Caco-2 (cell line): ENCODE measurements at regions not wholly inside any gene's neighbourhood (a gene's known extent, or its start where the extent isn't known, plus 50 kb on each side); places are given as distances from the start of the nearest gene placed in this dataset.

Experiments
- BruUV-seq: library from RNA; stranded (reverse); fragments of 400-500 nt; replicated peaks from 2 replicates; lab custom pipeline; 2021; lab: Mats Ljungman, UMichigan
- CTCF ChIA-PET: fragments of 300-600 bp; sonication (Branson Sonifier 250); formaldehyde crosslinking; loops from one replicate; lab custom pipeline; 2022; ENCODE audit warnings: antibody characterized with exemption; lab: Charles Lee
- POLR2A ChIA-PET: fragments of 300-600 bp; sonication (Branson Sonifier 250); formaldehyde crosslinking; loops from one replicate; lab custom pipeline; 2022; ENCODE audit warnings: antibody characterized with exemption; lab: Charles Lee
- DNase-seq, 2 experiments: peaks; one replicate each; pipeline versions ENCODE4 v3.0.0 to v3.0.0-alpha.2; 2020 to 2022
- H3K27me3 ChIP-seq: replicated peaks from 2 replicates; pipeline ENCODE4 v1.6.0; 2011; ENCODE audit warnings: low read length; ENCODE audit not compliant: control insufficient read depth, insufficient read depth
- H3K36me3 ChIP-seq: 2 replicates; pipeline ENCODE4 v1.5.1; 2011; ENCODE audit warnings: low read length; ENCODE audit not compliant: control insufficient read depth, insufficient read depth
- H3K4me1 ChIP-seq: fragments of 250-450 bp; sonication (Bioruptor Pico); 2 replicates; pipeline ENCODE4 v1.5.1; 2020; ENCODE audit warnings: mild to moderate bottlenecking
- H3K4me3 ChIP-seq: 2 replicates; pipeline ENCODE4 v1.5.1; 2011; ENCODE audit warnings: low read depth, mild to moderate bottlenecking, control low read depth, low read length
- H3K9me3 ChIP-seq: fragments of 250-450 bp; sonication (Bioruptor Pico); 2 replicates; pipeline ENCODE4 v1.5.1; 2020; ENCODE audit warnings: mild to moderate bottlenecking, moderate library complexity
- H3K27ac Mint-ChIP-seq: one replicate; pipeline ENCODE4 v1.8.0; 2022; ENCODE audit warnings: mixed read lengths; ENCODE audit not compliant: unreplicated experiment
- H3K27me3 Mint-ChIP-seq: one replicate; pipeline ENCODE4 v1.8.0; 2022; ENCODE audit warnings: mixed read lengths; ENCODE audit not compliant: insufficient read depth, unreplicated experiment
- H3K36me3 Mint-ChIP-seq: one replicate; pipeline ENCODE4 v1.8.0; 2022; ENCODE audit warnings: mild to moderate bottlenecking, mixed read lengths; ENCODE audit not compliant: insufficient read depth, unreplicated experiment
- H3K4me1 Mint-ChIP-seq: one replicate; pipeline ENCODE4 v1.8.0; 2022; ENCODE audit warnings: low read depth, mixed read lengths; ENCODE audit not compliant: unreplicated experiment
- H3K4me3 Mint-ChIP-seq: one replicate; pipeline ENCODE4 v1.8.0; 2022; ENCODE audit warnings: mild to moderate bottlenecking, moderate library complexity, mixed read lengths; ENCODE audit not compliant: unreplicated experiment
- H3K9me3 Mint-ChIP-seq: one replicate; pipeline ENCODE4 v1.8.0; 2022; ENCODE audit warnings: mixed read lengths; ENCODE audit not compliant: unreplicated experiment
- intact Hi-C: fragments of 100-400 bp; cut with micrococcal nuclease; formaldehyde crosslinking; loops from one replicate; pipeline ENCODE4 v1.10.0; 2022; ENCODE audit not compliant: unreplicated experiment
- TF ChIP-seq, protein P1 (sequence below), 2 experiments: fragments of 200-600 bp in 1 of 2; IDR thresholded peaks; 1 replicate in 1 of 2; 2 replicates in 1 of 2; pipeline versions ENCODE4 v1.5.1 to v1.8.0; 2011 to 2022; ENCODE audit warnings: antibody characterized with exemption in 1 of 2, control low read depth in 1 of 2, inconsistent platforms in 1 of 2, low read depth in 1 of 2, low read length in 1 of 2, mild to moderate bottlenecking in 1 of 2, moderate library complexity in 1 of 2; ENCODE audit not compliant: insufficient read depth in 1 of 2, severe bottlenecking in 1 of 2, unreplicated experiment in 1 of 2

DNA sequence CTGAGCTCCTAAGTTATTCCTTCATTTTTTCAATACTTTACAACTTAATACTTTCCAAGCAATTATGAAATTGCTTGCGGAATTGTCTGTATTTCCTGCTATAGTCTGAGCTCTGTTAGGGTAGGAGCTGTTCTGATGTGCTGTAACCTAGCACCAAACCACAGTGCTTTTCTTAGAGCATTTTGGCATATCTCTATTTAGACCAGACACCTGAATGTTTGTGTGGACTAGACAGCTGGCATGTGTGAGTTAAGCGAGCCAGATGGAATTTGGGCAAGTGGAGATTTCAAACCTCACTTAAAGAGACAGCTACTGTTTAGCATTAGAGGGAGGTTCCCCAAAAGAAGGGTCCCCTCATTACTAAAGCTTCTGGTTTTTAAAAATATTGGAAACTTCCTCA, 106.1 kb downstream of the RWDD3 start:
- H3K4me1 ChIP-seq: no peaks in the 10 kb centered on the region
- H3K4me3 Mint-ChIP-seq: no peak overlapping the region
- no peak overlapping the region for H3K27ac Mint-ChIP-seq
- TF ChIP-seq, protein P1, sequence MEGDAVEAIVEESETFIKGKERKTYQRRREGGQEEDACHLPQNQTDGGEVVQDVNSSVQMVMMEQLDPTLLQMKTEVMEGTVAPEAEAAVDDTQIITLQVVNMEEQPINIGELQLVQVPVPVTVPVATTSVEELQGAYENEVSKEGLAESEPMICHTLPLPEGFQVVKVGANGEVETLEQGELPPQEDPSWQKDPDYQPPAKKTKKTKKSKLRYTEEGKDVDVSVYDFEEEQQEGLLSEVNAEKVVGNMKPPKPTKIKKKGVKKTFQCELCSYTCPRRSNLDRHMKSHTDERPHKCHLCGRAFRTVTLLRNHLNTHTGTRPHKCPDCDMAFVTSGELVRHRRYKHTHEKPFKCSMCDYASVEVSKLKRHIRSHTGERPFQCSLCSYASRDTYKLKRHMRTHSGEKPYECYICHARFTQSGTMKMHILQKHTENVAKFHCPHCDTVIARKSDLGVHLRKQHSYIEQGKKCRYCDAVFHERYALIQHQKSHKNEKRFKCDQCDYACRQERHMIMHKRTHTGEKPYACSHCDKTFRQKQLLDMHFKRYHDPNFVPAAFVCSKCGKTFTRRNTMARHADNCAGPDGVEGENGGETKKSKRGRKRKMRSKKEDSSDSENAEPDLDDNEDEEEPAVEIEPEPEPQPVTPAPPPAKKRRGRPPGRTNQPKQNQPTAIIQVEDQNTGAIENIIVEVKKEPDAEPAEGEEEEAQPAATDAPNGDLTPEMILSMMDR (IDR thresholded peaks at IDR 0.05; ENCODE audit: insufficient read depth in 1 of 2, low read depth in 1 of 2, low read length in 1 of 2, severe bottlenecking in 1 of 2, unreplicated experiment in 1 of 2): no peak
- peaks cover 7% of the 10 kb centered on the region for H3K27me3 Mint-ChIP-seq
- H3K27me3 ChIP-seq: no peaks in the 10 kb centered on the region
- H3K36me3 Mint-ChIP-seq: no peaks in the 10 kb centered on the region
- ChIA-PET CTCF (no interaction called here), POLR2A (no interaction called here)
- no TSS peak for BruUV-seq
- H3K9me3 Mint-ChIP-seq: no peaks in the 10 kb centered on the region
- no peak overlapping the region for H3K4me3 ChIP-seq
- DNase-seq: no peak
- no peaks in the 10 kb centered on the region for H3K9me3 ChIP-seq
- intact Hi-C loops: no loop called here
- H3K4me1 Mint-ChIP-seq: no peaks in the 10 kb centered on the region
- H3K36me3 ChIP-seq: no peaks in the 10 kb centered on the region

GRCh38 chr1:95352767-95353166, 118.8 kb downstream of the RWDD3 start:
- Histone ChIP-seq H3K27me3 (no peaks in the 10 kb centered on the region), H3K36me3 (no peaks in the 10 kb centered on the region), H3K9me3 (no peaks in the 10 kb centered on the region), H3K4me3 (no peak overlapping the region), H3K4me1 (no peaks in the 10 kb centered on the region)
- no peak overlapping the region for H3K27ac Mint-ChIP-seq
- ChIA-PET CTCF (no interaction called here), POLR2A (no interaction called here)
- BruUV-seq: no TSS peak
- no peaks in the 10 kb centered on the region for H3K4me1 Mint-ChIP-seq
- no peak overlapping the region for H3K4me3 Mint-ChIP-seq
- H3K9me3 Mint-ChIP-seq: no peaks in the 10 kb centered on the region
- H3K36me3 Mint-ChIP-seq: no peaks in the 10 kb centered on the region
- H3K27me3 Mint-ChIP-seq: peaks cover 8% of the 10 kb centered on the region
- no peak for DNase-seq
- TF ChIP-seq, protein P1 (IDR thresholded peaks at IDR 0.05; ENCODE audit: insufficient read depth in 1 of 2, low read depth in 1 of 2, low read length in 1 of 2, severe bottlenecking in 1 of 2, unreplicated experiment in 1 of 2): no peak
- intact Hi-C loops: no loop called here

GRCh38 chr1:95353194-95353593, 119.2 kb downstream of the RWDD3 start:
- TF ChIP-seq, protein P1 (IDR thresholded peaks at IDR 0.05; ENCODE audit: insufficient read depth in 1 of 2, low read depth in 1 of 2, low read length in 1 of 2, severe bottlenecking in 1 of 2, unreplicated experiment in 1 of 2): no peak
- BruUV-seq: no TSS peak
- Histone ChIP-seq H3K36me3 (no peaks in the 10 kb centered on the region), H3K27me3 (no peaks in the 10 kb centered on the region), H3K9me3 (no peaks in the 10 kb centered on the region), H3K4me1 (no peaks in the 10 kb centered on the region), H3K4me3 (no peak overlapping the region)
- Mint-ChIP-seq H3K27ac (no peak overlapping the region), H3K4me1 (no peaks in the 10 kb centered on the region), H3K27me3 (peaks cover 8% of the 10 kb centered on the region), H3K9me3 (no peaks in the 10 kb centered on the region), H3K4me3 (no peak overlapping the region), H3K36me3 (no peaks in the 10 kb centered on the region)
- CTCF ChIA-PET: no interaction called here
- intact Hi-C loops: no loop called here
- no peak for DNase-seq
- POLR2A ChIA-PET: no interaction called here
